NCI-H1092 treated with DMSO at 0.1 percent for 48 hours (cell line): ENCODE measurements at regions not wholly inside any gene's neighbourhood (a gene's known extent, or its start where the extent isn't known, plus 50 kb on each side); places are given as distances from the start of the nearest gene placed in this dataset.
A peak's percentile ranks its signal among the peaks of the same experiment; 100 is the strongest.
"Not testable (repeated sequence)": the region's sequence is repeated elsewhere in the genome, so short reads cannot be mapped to it uniquely, and the experiment has no call there.

Experiments used
- DNase-seq: peaks from one replicate; lab custom pipeline; 2025; lab: John Stamatoyannopoulos, UW

DNA sequence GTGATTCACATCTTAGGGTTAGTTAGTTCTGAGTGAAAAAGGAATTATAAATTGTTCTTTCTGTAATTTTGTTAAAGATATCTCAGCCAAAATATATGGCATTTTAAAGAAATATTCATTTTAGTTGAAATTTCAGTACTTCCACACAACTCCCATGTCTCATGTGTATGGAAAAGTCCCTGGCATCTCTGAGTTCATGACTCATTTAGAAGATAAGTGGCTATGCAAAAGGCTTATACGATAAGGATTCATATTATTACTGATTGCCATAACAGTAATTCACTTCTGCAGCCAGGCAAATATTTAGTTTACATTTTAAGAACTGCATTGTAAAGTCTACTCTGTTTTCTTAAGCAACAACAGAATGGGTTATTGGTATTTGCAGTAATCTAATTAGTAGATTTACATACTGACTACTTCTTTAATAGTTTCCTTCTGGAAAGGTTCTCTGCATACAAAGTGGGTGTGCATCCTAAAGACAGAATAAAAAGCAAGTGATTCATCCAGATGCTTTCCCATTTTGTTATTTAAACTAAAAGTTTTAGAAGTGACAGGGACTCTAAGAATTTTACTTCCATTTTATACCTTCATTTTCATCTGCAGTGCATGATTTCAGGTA, 682.4 kb upstream of the PABPC4L start:
- no peak for DNase-seq

DNA sequence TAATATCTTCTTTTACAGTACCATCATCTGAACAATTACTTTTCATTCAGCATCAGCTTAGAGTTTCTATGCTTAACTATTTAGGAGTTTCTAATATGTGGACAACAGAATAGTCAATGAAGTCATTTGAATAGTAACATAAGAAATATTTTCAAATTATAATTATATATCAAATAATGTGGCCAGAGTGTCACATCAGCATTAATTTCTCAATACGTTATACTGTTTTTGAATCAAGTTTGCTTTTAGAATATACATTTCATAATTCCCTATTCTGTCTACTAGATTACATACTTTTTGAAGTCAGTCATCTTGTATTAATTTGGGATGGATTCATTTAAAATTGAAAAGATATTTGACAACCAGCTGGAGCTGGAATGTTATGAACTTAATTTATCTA, 677.4 kb upstream of the PABPC4L start:
- DNase-seq, result no peak

DNA sequence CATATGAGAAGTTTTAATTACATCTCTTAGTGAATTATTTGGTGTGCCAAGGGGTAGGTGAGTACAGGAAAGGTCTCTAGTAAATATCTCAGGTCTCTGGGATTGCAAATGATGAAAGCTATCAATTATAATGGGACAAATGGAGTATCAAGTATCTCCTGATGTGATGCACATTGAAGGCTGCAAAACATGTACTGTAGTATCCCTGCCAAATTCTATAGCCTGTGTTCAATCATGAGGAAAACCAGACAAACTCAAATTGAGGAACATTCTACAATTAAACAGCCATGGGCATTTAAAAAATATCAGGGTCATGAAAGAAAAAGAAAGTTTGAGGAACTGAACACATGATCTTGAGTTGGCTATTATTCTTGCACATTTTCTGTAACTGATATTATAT, 665.4 kb upstream of the PABPC4L start:
- no peak for DNase-seq

DNA sequence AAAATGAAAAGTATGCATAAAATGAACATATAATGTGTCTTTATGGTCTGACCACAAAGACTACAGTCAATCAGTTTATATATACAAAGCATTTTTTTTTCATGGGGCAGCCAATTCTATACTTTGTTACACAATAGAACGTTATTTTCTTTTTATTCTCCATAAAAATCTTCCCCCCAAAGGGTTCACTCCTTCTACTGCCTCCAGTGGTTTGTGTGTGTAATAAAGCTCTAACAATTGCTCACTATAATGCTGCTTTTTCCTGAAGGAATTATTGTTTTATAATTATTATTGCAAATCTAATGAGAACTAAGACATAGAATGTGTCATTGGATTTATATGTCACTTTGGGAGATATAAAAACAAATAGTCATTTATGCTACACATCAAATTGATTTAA, 664.1 kb upstream of the PABPC4L start:
- no peak for DNase-seq

DNA sequence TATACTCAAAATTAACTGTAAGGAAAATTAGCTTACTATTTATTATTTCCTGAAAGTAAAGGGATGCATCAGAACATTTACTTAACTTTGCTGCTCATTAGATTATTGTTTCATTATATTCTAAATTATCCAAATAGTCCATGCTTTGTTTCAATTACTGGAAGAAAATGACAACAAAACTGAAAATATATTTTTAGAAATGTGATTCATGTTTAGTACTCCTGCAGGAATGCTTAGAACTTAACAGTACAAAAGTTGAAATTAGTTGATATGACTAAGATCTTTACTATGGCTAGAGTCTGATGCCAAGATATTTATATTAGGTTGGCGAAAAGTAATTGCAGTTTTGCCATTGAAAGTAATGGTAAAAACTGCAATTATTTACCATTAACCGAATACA, 660.5 kb upstream of the PABPC4L start:
- DNase-seq, result no peak

DNA sequence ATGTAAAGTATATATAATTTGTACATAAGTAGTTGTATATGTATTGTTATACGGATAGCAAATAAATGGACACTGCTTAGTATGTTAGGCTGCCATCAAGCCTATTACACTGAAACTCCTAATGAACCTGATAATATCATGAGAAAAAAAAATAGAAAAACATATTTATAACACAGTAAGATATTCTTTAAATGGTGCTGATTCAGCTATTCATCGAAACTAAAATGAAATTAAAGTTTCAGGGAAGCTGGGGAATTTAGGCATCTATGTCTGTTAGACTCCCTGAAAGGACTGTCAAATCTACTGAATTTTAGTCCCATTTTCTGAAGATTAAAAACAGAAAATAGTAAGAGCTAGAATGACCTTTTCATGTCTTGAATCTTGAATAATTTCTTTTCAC, 647.1 kb upstream of the PABPC4L start:
- DNase-seq, result no peak

DNA sequence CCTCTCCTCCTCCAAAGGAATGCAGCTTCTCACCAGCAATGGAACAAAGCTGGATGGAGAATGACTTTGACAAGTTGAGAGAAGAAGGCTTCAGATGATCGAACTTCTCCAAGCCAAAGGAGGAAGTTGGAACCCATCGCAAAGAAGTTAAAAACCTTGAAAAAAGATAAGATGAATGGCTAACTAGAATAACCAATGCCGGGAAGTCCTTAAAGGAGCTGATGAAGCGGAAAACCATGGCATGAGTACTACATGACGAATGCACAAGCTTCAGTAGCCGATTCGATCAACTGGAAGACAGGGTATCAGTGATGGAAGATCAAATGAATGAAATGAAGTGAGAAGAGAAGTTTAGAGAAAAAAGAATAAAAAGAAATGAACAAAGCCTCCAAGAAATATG, 629.2 kb upstream of the PABPC4L start:
- not testable (repeated sequence) for DNase-seq

DNA sequence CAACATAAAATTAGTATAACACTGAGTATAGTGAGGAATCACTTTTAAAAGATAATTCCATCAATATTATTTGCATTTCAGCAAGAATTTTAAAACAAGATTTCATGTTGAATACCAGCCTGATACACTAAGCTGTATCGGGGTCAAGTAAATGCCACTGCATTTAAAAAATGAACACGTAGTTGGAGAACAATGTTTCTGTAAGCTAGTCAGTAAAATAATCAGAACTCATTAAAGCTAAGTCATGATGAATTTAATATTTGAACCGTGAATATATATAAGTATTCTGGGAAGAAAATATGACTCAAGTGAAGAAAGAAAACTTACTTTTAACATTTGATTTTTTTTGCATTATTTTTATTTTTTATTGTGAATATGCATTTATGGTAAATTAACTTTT, 611.0 kb upstream of the PABPC4L start:
- DNase-seq, result no peak

DNA sequence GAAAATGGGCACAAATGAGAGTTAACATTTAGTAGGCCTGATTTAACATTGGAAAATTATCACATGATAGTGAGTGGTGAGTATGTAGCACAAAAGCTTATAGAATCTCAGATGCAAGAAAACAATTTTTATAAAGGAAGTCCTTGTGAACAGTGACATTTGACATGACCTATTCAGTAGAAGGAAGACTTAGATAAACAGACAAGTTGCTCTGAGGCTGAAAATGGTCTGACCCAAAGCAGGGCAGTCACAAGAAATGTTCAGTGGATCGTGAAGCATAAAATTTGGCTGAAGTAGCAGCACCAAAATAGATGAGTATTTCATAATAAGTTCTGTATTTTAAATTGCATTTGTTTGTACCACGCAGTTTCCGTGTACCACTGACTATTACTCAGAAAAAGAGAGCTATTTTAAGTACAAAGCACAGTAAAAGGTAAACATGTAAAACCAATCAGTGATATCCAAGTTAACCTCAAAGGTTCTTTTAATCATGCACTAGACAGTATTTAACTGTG, 605.7 kb upstream of the PABPC4L start:
- no peak for DNase-seq

DNA sequence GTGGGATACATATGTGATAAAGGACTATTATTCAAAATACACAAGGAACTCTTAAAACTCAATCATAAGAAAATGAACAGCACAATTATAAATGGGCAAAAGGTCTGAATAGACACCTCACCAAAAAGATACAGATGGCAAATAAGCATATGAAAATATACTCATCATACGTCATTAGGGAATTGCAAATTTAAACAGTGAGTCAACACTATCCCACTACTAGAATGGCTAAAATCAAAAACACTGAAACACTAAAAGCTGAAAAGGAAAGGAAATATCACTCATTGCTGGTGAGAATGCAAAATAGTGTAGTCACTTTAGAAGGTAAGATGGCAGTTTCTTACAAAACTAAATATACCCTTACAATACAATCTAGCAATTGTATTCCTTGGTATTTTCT, 597.0 kb upstream of the PABPC4L start:
- DNase-seq, result no peak

DNA sequence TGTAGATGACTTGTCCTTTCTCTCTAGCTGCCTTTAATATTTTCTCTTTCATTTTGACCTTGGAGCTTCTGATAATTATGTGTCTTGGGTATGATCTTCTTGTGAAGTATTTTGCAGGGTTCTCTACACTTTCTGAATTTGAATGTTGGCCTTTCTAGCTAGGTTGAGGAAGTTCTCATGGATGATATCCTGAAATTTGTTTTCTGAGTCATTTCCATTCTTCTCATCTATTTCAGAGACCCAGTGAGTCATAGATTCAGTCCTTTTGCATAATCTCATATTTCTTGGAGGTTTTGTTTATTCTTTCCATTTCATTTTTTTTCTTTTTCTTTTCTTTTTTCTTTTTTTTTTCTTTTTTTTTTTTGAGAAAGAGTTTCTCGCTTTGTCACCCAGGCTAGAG, 585.7 kb upstream of the PABPC4L start:
- DNase-seq, result no peak

DNA sequence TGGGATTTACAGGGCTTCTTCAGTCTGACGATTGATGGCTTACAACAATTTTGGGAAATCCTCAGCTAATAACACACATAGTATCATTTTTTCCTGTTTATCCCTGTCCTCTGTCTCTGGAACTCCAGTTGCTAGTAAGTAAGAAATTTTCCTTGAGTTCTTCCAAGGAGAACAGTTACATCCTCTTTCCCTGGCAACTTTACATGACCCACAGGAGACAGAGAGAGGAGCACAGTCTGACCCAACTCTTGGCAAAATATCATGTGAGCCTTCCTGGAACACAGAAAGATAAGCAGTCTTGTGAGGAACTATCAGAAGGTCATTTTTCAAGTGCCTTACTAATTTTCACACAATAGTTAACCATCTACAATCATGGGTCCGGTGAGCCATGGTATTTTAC, 578.7 kb upstream of the PABPC4L start:
- DNase-seq, result no peak

DNA sequence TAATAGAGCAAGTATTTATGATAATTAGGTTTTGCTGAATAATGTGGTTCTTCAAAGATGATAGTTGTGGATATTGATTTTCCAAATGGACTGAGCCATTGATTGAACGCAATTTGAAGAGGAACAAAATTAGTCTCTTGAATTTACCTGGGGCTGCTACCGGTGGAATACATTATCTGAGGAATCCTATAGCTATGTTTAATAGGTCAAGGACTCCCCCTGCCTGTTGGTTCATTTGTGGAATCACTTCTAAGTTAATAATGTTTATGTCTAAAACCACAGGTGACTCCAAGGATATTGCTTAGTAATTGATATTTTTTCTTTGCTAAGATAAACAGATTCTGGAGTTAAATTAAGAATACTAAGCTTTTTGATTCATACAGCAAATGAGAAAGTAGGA, 576.0 kb upstream of the PABPC4L start:
- DNase-seq, result peak; percentile 28

DNA sequence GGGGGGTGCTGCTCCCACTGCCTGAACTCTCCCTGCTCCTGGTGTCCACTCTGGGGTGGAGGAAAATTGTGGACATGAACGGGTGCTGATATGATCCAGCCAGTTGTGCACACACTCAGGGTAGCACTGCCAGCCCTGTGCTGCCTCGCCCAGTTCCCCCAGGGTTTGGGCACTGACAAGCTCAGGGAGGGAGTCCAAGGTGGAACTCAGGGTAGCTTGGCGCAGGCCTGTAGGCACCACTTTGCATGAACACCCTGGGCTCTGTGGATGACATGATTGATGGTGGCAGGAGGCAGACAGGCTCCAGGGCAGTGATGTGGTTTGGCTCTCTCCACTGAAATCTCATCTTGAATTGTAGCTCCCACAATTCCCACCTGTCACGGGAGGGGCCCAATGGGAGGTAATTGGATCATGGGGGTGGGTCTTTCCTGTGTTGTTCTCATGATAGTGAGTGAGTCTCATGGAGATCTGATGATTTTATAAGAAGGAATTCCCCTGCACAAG, 572.0 kb upstream of the PABPC4L start:
- DNase-seq, result no peak

DNA sequence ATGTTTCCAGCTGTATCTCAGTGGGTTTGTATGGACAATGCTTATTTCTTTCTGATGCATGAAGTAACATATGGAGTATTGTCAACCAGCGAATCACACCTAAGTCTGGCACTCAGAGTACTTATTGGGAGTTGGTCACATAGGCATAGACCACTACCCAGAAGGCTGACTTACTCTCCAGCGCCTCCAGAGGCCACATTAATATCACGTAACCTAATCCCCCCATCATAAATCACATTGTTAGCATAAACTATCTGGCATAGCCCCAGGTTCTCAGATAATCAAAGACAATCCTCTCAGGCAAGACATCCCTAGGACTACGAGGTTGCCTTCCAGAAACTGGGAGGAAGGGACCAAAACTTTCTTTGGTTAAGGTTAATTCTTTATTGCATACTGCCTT, 560.5 kb upstream of the PABPC4L start:
- no peak for DNase-seq

DNA sequence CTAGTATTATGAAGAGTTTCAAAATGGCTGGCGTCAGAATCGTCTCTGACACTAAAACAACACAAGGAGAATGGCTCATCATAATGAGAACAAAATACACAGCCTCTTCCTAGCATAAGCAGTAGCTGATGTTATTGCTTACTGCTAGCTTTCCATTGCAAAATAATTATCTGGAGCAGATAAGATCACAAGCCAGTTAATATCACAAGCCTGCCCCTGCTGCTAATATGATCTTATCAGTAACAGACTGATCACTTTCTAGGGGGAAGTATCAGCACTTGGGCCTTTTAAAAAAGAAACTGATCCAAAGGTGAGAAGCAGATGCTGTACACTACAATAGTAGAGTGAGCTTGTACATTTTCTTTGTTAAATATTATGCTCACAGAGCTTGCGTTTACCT, 554.8 kb upstream of the PABPC4L start:
- no peak for DNase-seq

DNA sequence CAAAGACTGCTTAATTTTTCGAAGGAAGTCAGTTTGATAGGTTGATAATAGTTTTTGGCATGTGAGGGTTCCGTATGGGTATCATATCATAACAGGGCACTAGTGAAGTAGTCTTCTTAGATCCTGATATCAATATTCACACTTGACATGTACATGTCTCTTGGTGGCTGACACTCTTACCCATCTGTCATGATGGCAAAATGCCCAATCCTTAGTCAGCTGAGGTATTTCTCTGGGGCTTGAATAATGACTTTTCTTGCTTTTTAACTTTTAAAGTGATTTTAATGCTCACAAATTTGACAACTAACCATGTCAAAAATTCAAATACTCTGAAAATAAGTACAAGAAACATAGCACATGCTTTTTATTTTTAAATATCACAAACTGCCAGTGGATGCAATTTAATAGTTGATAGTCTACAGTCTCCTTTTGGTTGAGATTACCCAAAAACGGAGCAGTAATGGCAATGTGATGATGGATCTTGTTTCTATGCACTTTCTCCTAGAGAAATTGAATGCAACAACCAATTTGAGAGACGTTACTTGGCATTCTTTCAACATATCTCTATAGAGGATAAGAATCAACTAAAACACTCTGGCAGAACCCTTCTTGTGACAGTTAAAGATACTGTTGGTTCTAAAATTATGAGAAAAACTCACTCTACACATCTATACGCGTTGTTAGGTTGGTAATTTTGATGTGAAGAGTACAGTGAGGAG, 552.9 kb upstream of the PABPC4L start:
- no peak for DNase-seq

DNA sequence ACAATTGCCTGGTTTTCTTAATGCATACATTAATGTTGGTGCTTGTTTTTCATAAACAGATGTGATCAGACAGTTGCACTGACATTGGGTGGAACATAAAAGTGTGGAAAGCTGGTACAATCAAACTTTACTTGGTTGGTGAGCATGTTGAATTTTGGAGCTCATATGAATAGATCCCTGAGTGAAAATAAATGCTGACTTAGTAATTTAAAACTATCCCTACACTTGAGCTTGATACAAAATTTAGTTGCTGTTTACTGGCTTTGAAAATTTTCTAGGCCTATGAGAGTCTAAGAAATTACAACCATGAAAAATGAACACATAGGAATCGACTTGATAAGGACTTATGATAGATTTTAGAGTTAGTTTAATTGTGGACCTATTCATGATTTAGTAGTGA, 551.8 kb upstream of the PABPC4L start:
- no peak for DNase-seq

DNA sequence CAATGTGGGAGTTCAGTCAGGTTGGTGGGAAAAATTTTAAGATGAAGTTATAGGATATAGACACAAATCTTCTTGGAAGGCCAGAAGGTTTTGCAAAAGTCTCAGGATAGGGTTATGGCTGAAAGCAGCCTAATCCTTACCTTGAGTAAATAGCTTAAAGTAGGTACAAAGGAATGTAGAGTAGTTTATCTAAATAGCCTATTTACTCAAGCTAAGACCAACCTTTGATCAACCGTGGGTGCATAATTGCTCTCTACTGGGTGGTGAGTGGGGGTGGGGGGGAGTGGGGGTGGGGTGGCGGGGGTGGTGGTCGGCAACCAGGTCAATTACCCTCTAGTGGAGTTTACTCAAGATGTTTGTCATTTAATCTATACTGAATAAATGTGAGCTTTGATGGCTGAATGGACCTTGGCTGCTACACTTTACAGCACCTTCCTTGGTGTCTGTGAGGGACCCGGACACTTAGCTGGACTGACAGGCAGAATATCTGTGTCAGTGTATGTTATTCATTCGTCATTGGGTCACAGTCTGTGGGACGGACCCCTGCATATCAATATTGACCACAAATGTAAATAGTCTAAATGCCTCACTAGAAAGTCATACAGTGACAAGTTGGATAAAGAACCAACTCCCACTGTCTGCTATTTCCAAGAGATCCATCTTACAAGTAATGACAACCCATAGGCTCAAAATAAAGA, 545.7 kb upstream of the PABPC4L start:
- no peak for DNase-seq

DNA sequence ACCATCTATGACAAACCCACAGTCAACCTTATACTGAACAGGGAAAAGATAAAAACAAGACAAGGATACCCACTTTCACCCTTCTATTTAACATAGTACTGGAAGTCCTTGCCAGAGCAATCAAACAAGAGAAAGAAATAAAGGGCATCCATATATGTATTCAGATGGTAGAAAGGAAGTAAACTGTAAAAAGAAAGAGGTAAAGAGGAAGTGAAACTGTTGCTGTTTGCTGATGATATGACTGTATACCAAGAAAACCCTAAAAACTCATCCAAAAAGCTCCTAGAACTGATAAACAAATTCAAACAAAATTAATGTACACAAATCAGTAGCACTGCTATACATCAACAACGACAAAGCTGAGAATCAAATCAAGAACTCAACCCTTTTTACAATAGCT, 538.7 kb upstream of the PABPC4L start:
- no peak for DNase-seq

DNA sequence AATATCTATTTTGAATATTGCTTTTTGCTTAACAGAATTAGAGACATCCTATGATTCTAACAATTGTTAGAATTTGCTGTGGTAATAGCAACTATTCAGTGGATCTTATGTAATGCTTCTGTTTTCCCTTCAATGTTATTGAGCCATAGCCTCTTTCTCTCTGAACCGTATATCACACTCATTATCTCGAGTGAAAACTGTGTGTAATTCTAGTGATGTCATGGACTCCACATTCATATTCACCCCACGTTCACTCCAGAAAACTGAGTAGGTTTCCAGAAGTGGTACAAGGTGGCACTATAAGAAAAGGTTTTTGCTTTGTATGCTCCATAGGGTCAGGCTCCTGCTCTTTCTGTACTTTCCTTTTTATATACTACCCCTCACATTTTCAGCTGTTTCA, 534.3 kb upstream of the PABPC4L start:
- no peak for DNase-seq

DNA sequence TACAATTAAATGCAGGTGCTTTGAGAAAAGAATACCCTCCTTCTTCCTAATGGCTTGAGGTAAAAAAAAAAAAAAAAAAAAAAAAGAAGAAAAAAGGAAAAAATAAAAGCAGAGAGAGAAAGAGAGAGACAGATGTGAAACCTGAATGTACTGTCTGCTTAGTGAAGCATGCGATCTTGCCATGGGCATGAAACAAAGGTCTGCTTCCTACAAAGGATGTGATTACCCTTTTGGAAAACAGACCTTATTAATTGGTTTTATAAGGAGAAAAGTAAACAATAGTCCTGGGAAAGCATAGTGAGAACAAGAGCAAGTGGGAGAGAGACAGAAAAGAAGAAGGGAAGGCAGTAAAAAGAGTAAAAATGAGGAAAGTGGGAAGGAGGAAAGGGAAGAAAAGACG, 526.1 kb upstream of the PABPC4L start:
- no peak for DNase-seq

DNA sequence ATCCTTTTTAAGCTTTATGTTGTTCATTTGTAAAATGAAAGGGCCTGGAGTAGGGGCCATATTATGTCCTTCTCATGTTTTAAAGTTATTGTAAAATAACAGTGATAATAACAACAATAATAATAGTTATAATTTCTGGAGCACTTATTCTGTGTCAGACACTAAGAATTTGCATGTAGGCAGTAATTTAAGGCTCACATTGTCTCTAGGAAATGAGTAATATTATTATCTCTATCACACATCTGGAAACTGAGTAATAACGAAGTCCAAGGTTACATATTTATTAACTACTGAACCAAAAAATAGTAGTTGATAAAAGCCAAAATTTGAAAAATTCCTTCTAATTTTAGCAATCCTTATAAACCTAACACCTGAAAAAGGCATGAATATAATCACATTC, 520.7 kb upstream of the PABPC4L start:
- no peak for DNase-seq
